ENCODE measurements at regions not wholly inside any gene's neighbourhood (a gene's known extent, or its start where the extent isn't known, plus 50 kb on each side); places are given as distances from the start of the nearest gene placed in this dataset.

DNA sequence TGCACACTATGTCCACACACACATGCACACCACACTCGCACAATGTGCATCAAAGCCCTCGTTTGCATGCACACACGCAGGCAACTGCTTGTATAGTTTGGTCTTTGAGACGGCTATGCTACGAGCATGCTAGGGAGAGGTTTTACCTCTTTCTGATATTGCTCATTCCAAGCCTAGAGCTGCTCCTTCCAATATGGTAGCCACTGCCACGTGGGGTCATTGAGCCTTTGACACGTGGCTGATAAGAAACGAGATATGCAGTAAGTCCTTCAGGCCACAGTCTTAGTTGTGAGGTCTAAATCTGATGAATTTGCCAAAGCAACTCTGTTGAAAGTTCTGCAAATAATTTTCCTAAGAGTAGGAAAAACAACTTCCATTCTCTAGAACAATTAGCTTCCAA lies 204.4 kb downstream of the KLF6 start:
- H3K9me3 Mint-ChIP-seq (ENCODE audit: unreplicated experiment), result no peaks in the 10 kb centered on the region
- H3K4me3 Mint-ChIP-seq (ENCODE audit: unreplicated experiment), result no peak overlapping the region
- H3K27ac Mint-ChIP-seq (ENCODE audit: unreplicated experiment), result no peak overlapping the region
- no peak for DNase-seq (ENCODE audit: extremely low spot score, unreplicated experiment)
- TF ChIP-seq, protein P1, sequence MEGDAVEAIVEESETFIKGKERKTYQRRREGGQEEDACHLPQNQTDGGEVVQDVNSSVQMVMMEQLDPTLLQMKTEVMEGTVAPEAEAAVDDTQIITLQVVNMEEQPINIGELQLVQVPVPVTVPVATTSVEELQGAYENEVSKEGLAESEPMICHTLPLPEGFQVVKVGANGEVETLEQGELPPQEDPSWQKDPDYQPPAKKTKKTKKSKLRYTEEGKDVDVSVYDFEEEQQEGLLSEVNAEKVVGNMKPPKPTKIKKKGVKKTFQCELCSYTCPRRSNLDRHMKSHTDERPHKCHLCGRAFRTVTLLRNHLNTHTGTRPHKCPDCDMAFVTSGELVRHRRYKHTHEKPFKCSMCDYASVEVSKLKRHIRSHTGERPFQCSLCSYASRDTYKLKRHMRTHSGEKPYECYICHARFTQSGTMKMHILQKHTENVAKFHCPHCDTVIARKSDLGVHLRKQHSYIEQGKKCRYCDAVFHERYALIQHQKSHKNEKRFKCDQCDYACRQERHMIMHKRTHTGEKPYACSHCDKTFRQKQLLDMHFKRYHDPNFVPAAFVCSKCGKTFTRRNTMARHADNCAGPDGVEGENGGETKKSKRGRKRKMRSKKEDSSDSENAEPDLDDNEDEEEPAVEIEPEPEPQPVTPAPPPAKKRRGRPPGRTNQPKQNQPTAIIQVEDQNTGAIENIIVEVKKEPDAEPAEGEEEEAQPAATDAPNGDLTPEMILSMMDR (IDR thresholded peaks at IDR 0.05), result no peak
- H3K4me1 Mint-ChIP-seq (ENCODE audit: unreplicated experiment), result peaks cover 9% of the 10 kb centered on the region
- no peaks in the 10 kb centered on the region for H3K36me3 Mint-ChIP-seq (ENCODE audit: unreplicated experiment)
- H3K27me3 Mint-ChIP-seq (ENCODE audit: unreplicated experiment), result no peaks in the 10 kb centered on the region

DNA sequence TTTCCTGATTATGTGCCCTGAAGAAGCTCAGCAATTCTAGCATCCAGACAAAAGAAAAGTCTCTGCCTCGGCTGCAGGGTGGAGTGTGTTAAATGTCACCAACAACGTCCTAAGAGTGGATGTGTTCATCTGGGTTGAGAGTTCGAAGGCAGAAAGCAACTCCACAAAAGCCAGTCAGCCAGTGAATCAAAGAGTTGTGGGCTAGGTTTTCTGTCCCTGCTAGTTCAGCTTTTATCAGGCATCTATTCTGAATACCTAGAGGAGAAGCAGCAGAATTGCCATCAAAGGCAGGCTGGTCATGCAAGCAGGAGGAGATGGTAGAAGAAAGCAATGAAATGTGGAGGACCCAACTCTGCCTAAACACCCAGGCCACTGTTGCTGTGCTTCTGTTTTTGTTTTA lies 205.2 kb downstream of the KLF6 start:
- Mint-ChIP-seq H3K9me3 (ENCODE audit: unreplicated experiment) (no peaks in the 10 kb centered on the region), H3K27ac (ENCODE audit: unreplicated experiment) (no peak overlapping the region), H3K4me1 (ENCODE audit: unreplicated experiment) (peaks cover 9% of the 10 kb centered on the region), H3K27me3 (ENCODE audit: unreplicated experiment) (no peaks in the 10 kb centered on the region), H3K36me3 (ENCODE audit: unreplicated experiment) (no peaks in the 10 kb centered on the region), H3K4me3 (ENCODE audit: unreplicated experiment) (no peak overlapping the region)
- TF ChIP-seq, protein P1 (IDR thresholded peaks at IDR 0.05), result no peak
- no peak for DNase-seq (ENCODE audit: extremely low spot score, unreplicated experiment)

DNA sequence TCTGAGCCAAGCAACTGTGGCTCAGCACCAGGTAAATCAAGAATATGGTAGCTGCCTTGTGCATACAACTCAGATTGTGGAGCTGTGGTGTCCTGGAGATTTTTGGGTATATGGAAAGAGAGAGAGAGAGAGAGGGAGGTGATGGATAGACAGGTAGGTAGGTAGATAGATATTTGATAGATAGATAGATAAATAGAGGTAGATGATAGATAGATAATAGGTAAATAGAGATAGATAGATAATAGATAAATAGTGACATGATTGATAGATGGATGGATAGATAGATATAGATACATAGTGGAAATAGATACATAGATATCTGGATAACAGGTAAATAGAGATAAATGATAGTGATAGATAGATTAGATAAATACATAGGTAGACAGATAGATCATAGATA lies 206.3 kb downstream of the KLF6 start:
- no peaks in the 10 kb centered on the region for H3K27me3 Mint-ChIP-seq (ENCODE audit: unreplicated experiment)
- peaks cover 9% of the 10 kb centered on the region for H3K4me1 Mint-ChIP-seq (ENCODE audit: unreplicated experiment)
- H3K4me3 Mint-ChIP-seq (ENCODE audit: unreplicated experiment), result no peak overlapping the region
- H3K36me3 Mint-ChIP-seq (ENCODE audit: unreplicated experiment), result no peaks in the 10 kb centered on the region
- no peak for DNase-seq (ENCODE audit: extremely low spot score, unreplicated experiment)
- TF ChIP-seq, protein P1 (IDR thresholded peaks at IDR 0.05), result no peak
- no peaks in the 10 kb centered on the region for H3K9me3 Mint-ChIP-seq (ENCODE audit: unreplicated experiment)
- no peak overlapping the region for H3K27ac Mint-ChIP-seq (ENCODE audit: unreplicated experiment)

DNA sequence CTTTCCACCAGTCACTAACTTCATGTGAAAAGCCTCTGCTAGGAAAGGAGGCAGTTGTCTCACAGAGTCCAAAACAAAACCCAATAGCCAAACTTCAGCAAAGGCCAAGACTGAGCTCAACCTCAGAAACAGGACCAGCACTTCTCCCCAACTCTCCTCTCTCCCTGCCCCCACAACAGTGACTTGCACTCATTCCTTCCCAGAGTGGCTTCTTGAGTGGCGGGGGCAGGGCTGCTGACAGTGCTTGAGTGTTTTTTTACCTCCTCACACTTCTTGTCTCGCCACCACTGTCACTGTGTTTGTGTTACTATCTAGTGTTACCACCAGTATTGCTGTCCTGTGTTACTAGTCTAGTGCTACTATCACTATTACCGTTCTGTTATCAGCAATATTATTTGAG lies 206.8 kb downstream of the KLF6 start:
- Mint-ChIP-seq H3K27ac (ENCODE audit: unreplicated experiment) (no peak overlapping the region), H3K27me3 (ENCODE audit: unreplicated experiment) (no peaks in the 10 kb centered on the region), H3K4me3 (ENCODE audit: unreplicated experiment) (no peak overlapping the region), H3K9me3 (ENCODE audit: unreplicated experiment) (no peaks in the 10 kb centered on the region), H3K36me3 (ENCODE audit: unreplicated experiment) (no peaks in the 10 kb centered on the region), H3K4me1 (ENCODE audit: unreplicated experiment) (peaks cover 9% of the 10 kb centered on the region)
- TF ChIP-seq, protein P1 (IDR thresholded peaks at IDR 0.05), result no peak
- no peak for DNase-seq (ENCODE audit: extremely low spot score, unreplicated experiment)

DNA sequence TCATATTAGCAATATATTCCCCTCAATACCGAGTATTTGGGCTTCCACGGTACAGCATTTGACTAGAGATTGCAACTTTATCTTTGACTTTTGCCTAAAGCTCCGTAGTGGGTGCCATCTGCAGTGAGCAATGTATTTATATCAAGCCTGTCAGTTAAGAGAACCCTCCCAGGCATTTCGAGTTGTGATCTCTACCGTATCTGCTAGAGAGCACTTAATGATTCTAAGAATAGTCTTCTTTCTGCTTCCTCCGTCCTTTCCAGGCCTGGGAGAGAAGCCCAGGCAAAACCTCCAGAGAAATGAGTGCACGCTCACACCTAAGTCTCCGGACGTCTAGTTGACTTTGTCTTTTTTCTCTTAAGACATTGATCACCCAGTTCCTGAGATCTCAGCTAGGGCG lies 210.6 kb downstream of the KLF6 start:
- no peaks in the 10 kb centered on the region for H3K9me3 Mint-ChIP-seq (ENCODE audit: unreplicated experiment)
- no peak overlapping the region for H3K4me3 Mint-ChIP-seq (ENCODE audit: unreplicated experiment)
- H3K27ac Mint-ChIP-seq (ENCODE audit: unreplicated experiment), result no peak overlapping the region
- peaks cover 9% of the 10 kb centered on the region for H3K4me1 Mint-ChIP-seq (ENCODE audit: unreplicated experiment)
- H3K36me3 Mint-ChIP-seq (ENCODE audit: unreplicated experiment), result no peaks in the 10 kb centered on the region
- no peaks in the 10 kb centered on the region for H3K27me3 Mint-ChIP-seq (ENCODE audit: unreplicated experiment)
- TF ChIP-seq, protein P1 (IDR thresholded peaks at IDR 0.05), result no peak
- no peak for DNase-seq (ENCODE audit: extremely low spot score, unreplicated experiment)

Data from osteocyte (in vitro differentiated cells).